GM23338 (cell line): ENCODE measurements at regions not wholly inside any gene's neighbourhood (a gene's known extent, or its start where the extent isn't known, plus 50 kb on each side); places are given as distances from the start of the nearest gene placed in this dataset.

Experiments
- ATAC-seq: fragments of 200-7000 bp; cut with Tn5 transposase; 3 replicates; pipeline ENCODE4 v1.9.1; 2020
- DNase-seq: peaks from one replicate; pipeline ENCODE4 v3.0.0-alpha.2; 2015; ENCODE audit warnings: low spot score
- H2AFZ ChIP-seq: fragments of 200-600 bp; sonication (generic); 2 replicates; pipeline ENCODE4 v1.8.0; 2016; ENCODE audit warnings: antibody characterized with exemption, mild to moderate bottlenecking, moderate library complexity
- H3F3A ChIP-seq: fragments of 200-600 bp; sonication (generic); replicated peaks from 2 replicates; pipeline ENCODE4 v1.8.0; 2017; ENCODE audit warnings: antibody characterized with exemption, mixed run types, low read depth
- H3K27ac ChIP-seq: fragments of 200-600 bp; sonication (generic); 2 replicates; pipeline ENCODE4 v1.6.1; 2016; ENCODE audit warnings: low read depth
- H3K27me3 ChIP-seq: fragments of 200-600 bp; sonication (generic); 2 replicates; pipeline ENCODE4 v1.8.0; 2016; ENCODE audit warnings: mild to moderate bottlenecking, mixed run types, moderate library complexity; ENCODE audit not compliant: insufficient read depth
- H3K36me3 ChIP-seq: fragments of 200-600 bp; sonication (generic); 2 replicates; pipeline ENCODE4 v1.8.0; 2016; ENCODE audit warnings: mild to moderate bottlenecking; ENCODE audit not compliant: insufficient read depth
- H3K4me1 ChIP-seq: fragments of 200-600 bp; sonication (generic); 2 replicates; pipeline ENCODE4 v1.8.0; 2016; ENCODE audit warnings: mild to moderate bottlenecking, moderate library complexity; ENCODE audit not compliant: insufficient read depth
- H3K4me2 ChIP-seq: fragments of 200-600 bp; sonication (generic); 2 replicates; pipeline ENCODE4 v1.7.1; 2017; ENCODE audit warnings: mixed run types
- H3K4me3 ChIP-seq: fragments of 200-600 bp; sonication (generic); 2 replicates; pipeline ENCODE4 v1.6.1; 2016; ENCODE audit warnings: mixed run types
- H3K79me2 ChIP-seq: fragments of 200-600 bp; sonication (generic); replicated peaks from 2 replicates; pipeline ENCODE4 v1.8.0; 2017; ENCODE audit warnings: mild to moderate bottlenecking; ENCODE audit not compliant: insufficient read depth
- H3K9me2 ChIP-seq: fragments of 200-600 bp; sonication (generic); 2 replicates; pipeline ENCODE4 v1.8.0; 2017; ENCODE audit not compliant: insufficient read depth
- H4K20me1 ChIP-seq: fragments of 200-600 bp; sonication (generic); replicated peaks from 2 replicates; pipeline ENCODE4 v1.8.0; 2017; ENCODE audit warnings: mild to moderate bottlenecking; ENCODE audit not compliant: insufficient read depth
- H3K27ac Mint-ChIP-seq: 2 replicates; pipeline ENCODE4 v1.8.0; 2020; ENCODE audit warnings: inconsistent platforms, mild to moderate bottlenecking, moderate library complexity, mixed read lengths
- H3K27me3 Mint-ChIP-seq: 3 replicates; pipeline ENCODE4 v1.8.0; 2022; ENCODE audit warnings: low read depth, mild to moderate bottlenecking, moderate library complexity, mixed read lengths, inconsistent platforms; ENCODE audit not compliant: insufficient read depth, poor library complexity
- H3K36me3 Mint-ChIP-seq: 3 replicates; pipeline ENCODE4 v1.8.0; 2021; ENCODE audit warnings: low read depth, mild to moderate bottlenecking, inconsistent platforms, moderate library complexity, mixed read lengths
- H3K4me1 Mint-ChIP-seq: 3 replicates; pipeline ENCODE4 v1.8.0; 2020; ENCODE audit warnings: mild to moderate bottlenecking, inconsistent platforms, mixed read lengths
- H3K4me3 Mint-ChIP-seq: 3 replicates; pipeline ENCODE4 v1.8.0; 2021; ENCODE audit warnings: moderate library complexity, mild to moderate bottlenecking, inconsistent platforms, mixed read lengths
- H3K9me3 Mint-ChIP-seq: 3 replicates; pipeline ENCODE4 v1.8.0; 2020; ENCODE audit warnings: moderate library complexity, mild to moderate bottlenecking, inconsistent platforms, mixed read lengths
- CREB1 ChIP-seq: fragments of 250-450 bp; sonication (Bioruptor Pico); IDR thresholded peaks from 2 replicates; pipeline ENCODE4 v1.5.0; 2020; ENCODE audit warnings: low read depth, mild to moderate bottlenecking, moderate library complexity
- EZH2 ChIP-seq: fragments of 200-600 bp; sonication (generic); IDR thresholded peaks from one replicate; pipeline ENCODE4 v1.8.0; 2017; ENCODE audit warnings: antibody characterized with exemption, mild to moderate bottlenecking, low read depth; ENCODE audit not compliant: unreplicated experiment
- EZH2phosphoT487 ChIP-seq: fragments of 200-600 bp; sonication (generic); IDR thresholded peaks from one replicate; pipeline ENCODE4 v1.8.1; 2018; ENCODE audit warnings: antibody characterized with exemption; ENCODE audit not compliant: unreplicated experiment
- JUNB ChIP-seq: IDR thresholded peaks from one replicate; pipeline ENCODE4 v1.6.1; 2016; ENCODE audit warnings: antibody characterized with exemption; ENCODE audit not compliant: unreplicated experiment
- NANOG ChIP-seq: IDR thresholded peaks from 2 replicates; pipeline ENCODE4 v1.6.1; 2016; ENCODE audit warnings: antibody characterized with exemption, borderline replicate concordance
- POLR2AphosphoS5 ChIP-seq: IDR thresholded peaks from 2 replicates; pipeline ENCODE4 v1.6.1; 2016; ENCODE audit warnings: antibody characterized with exemption, low read depth
- STAT1 ChIP-seq: IDR thresholded peaks from one replicate; pipeline ENCODE4 v1.6.1; 2016; ENCODE audit warnings: antibody characterized with exemption; ENCODE audit not compliant: unreplicated experiment
- ZNF331 ChIP-seq: fragments of 250-450 bp; sonication (Bioruptor Pico); IDR thresholded peaks from 2 replicates; pipeline ENCODE4 v1.5.0; 2020; ENCODE audit warnings: low read depth, mild to moderate bottlenecking, moderate library complexity
- TF ChIP-seq, protein P1 (sequence below), 2 experiments: fragments of 200-600 bp in 1 of 2; sonication (generic) in 1 of 2; conservative IDR thresholded peaks; 2 replicates each; pipeline versions ENCODE4 v1.5.1 to v1.6.1; 2016 to 2017; ENCODE audit warnings: antibody characterized with exemption in 2 of 2, low read depth in 2 of 2, mild to moderate bottlenecking in 2 of 2, moderate library complexity in 1 of 2
- TF ChIP-seq, protein P2 (sequence below): IDR thresholded peaks from one replicate; pipeline ENCODE4 v1.6.1; 2018; ENCODE audit warnings: antibody characterized with exemption; ENCODE audit not compliant: unreplicated experiment
- TF ChIP-seq, protein P3 (sequence below): IDR thresholded peaks from 2 replicates; pipeline ENCODE4 v1.6.1; 2016; ENCODE audit warnings: antibody characterized with exemption

DNA sequence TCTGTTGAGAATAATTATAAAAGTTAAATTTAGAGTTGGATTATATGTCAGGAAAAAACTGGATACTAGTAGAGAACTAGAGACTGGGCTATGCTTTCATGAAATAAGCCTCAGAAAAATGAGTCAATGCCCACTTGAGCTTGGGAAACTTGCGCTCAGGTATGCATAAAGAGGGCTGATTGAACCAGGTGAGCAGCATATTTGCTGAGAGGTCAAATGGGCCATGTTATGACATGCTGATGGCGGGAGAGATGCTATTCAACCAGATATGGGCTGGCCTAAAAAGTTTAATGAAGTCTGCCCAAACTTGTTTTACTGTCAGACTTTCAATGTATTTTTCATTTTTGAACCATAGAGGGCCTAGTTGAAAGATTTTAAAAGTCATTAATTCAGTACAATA is 837.6 kb upstream of the GHITM start (continued):
- TF ChIP-seq, protein P1, sequence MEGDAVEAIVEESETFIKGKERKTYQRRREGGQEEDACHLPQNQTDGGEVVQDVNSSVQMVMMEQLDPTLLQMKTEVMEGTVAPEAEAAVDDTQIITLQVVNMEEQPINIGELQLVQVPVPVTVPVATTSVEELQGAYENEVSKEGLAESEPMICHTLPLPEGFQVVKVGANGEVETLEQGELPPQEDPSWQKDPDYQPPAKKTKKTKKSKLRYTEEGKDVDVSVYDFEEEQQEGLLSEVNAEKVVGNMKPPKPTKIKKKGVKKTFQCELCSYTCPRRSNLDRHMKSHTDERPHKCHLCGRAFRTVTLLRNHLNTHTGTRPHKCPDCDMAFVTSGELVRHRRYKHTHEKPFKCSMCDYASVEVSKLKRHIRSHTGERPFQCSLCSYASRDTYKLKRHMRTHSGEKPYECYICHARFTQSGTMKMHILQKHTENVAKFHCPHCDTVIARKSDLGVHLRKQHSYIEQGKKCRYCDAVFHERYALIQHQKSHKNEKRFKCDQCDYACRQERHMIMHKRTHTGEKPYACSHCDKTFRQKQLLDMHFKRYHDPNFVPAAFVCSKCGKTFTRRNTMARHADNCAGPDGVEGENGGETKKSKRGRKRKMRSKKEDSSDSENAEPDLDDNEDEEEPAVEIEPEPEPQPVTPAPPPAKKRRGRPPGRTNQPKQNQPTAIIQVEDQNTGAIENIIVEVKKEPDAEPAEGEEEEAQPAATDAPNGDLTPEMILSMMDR (conservative IDR thresholded peaks at IDR 0.05; ENCODE audit: low read depth in 2 of 2): no peak

DNA sequence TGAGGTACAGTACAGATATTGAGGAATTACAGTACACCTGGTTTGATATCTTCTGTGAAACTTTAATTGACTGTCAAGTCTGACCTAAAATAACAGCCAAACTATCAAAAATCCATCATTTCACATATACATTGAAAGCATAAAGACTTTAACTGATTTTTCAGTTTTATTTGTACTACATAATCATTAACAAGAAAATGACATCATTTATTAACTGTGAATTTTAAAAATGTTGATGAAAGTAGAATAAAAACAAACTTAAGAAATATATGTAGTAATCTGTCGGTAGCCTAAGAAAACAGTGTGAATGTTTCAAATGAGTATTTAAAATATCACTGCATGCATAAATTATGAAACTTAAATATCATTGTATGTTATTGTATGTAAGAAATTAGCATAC is 836.7 kb upstream of the GHITM start:
- Histone ChIP-seq H3K36me3 (no peaks in the 10 kb centered on the region), H3K79me2 (no peaks in the 10 kb centered on the region), H3K4me1 (no peaks in the 10 kb centered on the region), H3K27me3 (no peaks in the 10 kb centered on the region), H3K27ac (no peak overlapping the region), H3K4me3 (no peak overlapping the region), H4K20me1 (no peaks in the 10 kb centered on the region), H3F3A (no peaks in the 10 kb centered on the region), H2AFZ (no peak overlapping the region), H3K9me2 (no peaks in the 10 kb centered on the region), H3K4me2 (no peak overlapping the region)
- no peak for TF ChIP-seq JUNB
- TF ChIP-seq STAT1: no peak
- TF ChIP-seq, protein P2, sequence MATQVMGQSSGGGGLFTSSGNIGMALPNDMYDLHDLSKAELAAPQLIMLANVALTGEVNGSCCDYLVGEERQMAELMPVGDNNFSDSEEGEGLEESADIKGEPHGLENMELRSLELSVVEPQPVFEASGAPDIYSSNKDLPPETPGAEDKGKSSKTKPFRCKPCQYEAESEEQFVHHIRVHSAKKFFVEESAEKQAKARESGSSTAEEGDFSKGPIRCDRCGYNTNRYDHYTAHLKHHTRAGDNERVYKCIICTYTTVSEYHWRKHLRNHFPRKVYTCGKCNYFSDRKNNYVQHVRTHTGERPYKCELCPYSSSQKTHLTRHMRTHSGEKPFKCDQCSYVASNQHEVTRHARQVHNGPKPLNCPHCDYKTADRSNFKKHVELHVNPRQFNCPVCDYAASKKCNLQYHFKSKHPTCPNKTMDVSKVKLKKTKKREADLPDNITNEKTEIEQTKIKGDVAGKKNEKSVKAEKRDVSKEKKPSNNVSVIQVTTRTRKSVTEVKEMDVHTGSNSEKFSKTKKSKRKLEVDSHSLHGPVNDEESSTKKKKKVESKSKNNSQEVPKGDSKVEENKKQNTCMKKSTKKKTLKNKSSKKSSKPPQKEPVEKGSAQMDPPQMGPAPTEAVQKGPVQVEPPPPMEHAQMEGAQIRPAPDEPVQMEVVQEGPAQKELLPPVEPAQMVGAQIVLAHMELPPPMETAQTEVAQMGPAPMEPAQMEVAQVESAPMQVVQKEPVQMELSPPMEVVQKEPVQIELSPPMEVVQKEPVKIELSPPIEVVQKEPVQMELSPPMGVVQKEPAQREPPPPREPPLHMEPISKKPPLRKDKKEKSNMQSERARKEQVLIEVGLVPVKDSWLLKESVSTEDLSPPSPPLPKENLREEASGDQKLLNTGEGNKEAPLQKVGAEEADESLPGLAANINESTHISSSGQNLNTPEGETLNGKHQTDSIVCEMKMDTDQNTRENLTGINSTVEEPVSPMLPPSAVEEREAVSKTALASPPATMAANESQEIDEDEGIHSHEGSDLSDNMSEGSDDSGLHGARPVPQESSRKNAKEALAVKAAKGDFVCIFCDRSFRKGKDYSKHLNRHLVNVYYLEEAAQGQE: no peak
- no peak for TF ChIP-seq ZNF331 (CRISPR knock-in tag)
- TF ChIP-seq POLR2AphosphoS5: no peak
- TF ChIP-seq, protein P3, sequence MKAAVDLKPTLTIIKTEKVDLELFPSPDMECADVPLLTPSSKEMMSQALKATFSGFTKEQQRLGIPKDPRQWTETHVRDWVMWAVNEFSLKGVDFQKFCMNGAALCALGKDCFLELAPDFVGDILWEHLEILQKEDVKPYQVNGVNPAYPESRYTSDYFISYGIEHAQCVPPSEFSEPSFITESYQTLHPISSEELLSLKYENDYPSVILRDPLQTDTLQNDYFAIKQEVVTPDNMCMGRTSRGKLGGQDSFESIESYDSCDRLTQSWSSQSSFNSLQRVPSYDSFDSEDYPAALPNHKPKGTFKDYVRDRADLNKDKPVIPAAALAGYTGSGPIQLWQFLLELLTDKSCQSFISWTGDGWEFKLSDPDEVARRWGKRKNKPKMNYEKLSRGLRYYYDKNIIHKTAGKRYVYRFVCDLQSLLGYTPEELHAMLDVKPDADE: no peak
- TF ChIP-seq NANOG: no peak
- no peak for TF ChIP-seq CREB1 (CRISPR knock-in tag)
- no peak for TF ChIP-seq EZH2phosphoT487
- TF ChIP-seq EZH2: no peak
- H3K4me1 Mint-ChIP-seq: no peaks in the 10 kb centered on the region
- H3K9me3 Mint-ChIP-seq: no peaks in the 10 kb centered on the region
- H3K27me3 Mint-ChIP-seq: no peaks in the 10 kb centered on the region
- no peak for DNase-seq
- H3K36me3 Mint-ChIP-seq: no peaks in the 10 kb centered on the region
- no peak for ATAC-seq
- H3K27ac Mint-ChIP-seq: no peak overlapping the region
- H3K4me3 Mint-ChIP-seq: no peak overlapping the region
